ENCODE measurements at regions not wholly inside any gene's neighbourhood (a gene's known extent, or its start where the extent isn't known, plus 50 kb on each side); places are given as distances from the start of the nearest gene placed in this dataset.

DNA sequence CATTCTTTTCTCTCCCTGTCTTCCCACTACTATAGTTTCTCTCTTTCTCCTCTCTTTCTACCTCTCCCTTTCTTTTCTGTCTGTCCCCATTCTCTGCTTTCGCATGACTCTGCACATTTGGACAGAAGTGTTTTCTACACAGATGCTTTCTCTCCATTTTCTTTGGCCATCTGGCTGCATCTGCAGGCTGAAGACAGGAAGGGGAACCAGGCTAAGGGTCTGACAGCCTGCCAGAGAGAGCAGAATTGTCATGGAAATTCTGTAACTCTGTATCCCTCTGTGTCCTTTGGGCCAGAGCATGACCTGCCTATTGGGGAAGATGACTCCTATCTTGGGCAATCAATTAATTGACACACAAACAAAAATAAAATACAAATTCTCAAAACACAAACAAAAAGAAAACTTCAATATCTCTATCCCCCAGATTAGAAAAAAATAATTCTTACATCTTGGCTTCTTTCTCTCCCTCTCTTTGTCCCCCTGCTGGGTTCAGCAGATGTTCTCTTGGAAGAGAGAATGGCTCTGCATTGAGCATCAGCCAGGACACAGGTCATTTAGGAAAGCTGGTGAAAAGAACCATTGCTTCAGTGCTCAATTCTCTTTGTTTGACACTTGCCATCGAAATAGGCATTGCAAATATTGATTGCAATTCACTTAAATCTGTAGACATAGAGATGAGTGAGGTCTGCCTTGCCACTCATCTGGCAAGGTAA, 415.9 kb upstream of the KLF4 start:
- no peak overlapping the region for H3K4me2 ChIP-seq (ENCODE audit: low read length)
- CTCF ChIA-PET: no interaction called here
- H3K4me1 ChIP-seq (ENCODE audit: control insufficient read depth in 1 of 2, insufficient read depth in 2 of 2, low read length in 2 of 2): no peaks in the 10 kb centered on the region
- POLR2A ChIA-PET: no interaction called here
- H3K79me2 ChIP-seq (ENCODE audit: insufficient read depth, low read length): no peaks in the 10 kb centered on the region
- no peak for ATAC-seq
- H3K36me3 ChIP-seq (ENCODE audit: control insufficient read depth in 1 of 2, insufficient read depth in 2 of 2, low read length in 2 of 2): no peaks in the 10 kb centered on the region
- no peaks in the 10 kb centered on the region for H3K9me3 ChIP-seq (ENCODE audit: control insufficient read depth in 1 of 2, insufficient read depth in 1 of 2, low read depth in 1 of 2, low read length in 2 of 2)
- BruUV-seq (replicated peaks): no TSS peak
- H2AFZ ChIP-seq (ENCODE audit: low read depth, low read length, poor library complexity, severe bottlenecking): no peak overlapping the region
- H3K4me3 ChIP-seq (replicated peaks in 1 of 2; ENCODE audit: low read depth in 1 of 2, low read length in 2 of 2): no peak overlapping the region
- intact Hi-C loops (cut with micrococcal nuclease): no loop called here
- no peak for DNase-seq (ENCODE audit: low read depth, low spot score)
- TF ChIP-seq, protein P1, sequence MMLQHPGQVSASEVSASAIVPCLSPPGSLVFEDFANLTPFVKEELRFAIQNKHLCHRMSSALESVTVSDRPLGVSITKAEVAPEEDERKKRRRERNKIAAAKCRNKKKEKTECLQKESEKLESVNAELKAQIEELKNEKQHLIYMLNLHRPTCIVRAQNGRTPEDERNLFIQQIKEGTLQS (IDR thresholded peaks at IDR 0.05): no peak
- no peak for TF ChIP-seq POLR2A (IDR thresholded peaks at IDR 0.05; ENCODE audit: borderline replicate concordance, extremely low read depth, insufficient read depth, insufficient read length)
- no peak for TF ChIP-seq ZNF274 (IDR thresholded peaks at IDR 0.05; ENCODE audit: low read depth, low read length)
- TF ChIP-seq, protein P2, sequence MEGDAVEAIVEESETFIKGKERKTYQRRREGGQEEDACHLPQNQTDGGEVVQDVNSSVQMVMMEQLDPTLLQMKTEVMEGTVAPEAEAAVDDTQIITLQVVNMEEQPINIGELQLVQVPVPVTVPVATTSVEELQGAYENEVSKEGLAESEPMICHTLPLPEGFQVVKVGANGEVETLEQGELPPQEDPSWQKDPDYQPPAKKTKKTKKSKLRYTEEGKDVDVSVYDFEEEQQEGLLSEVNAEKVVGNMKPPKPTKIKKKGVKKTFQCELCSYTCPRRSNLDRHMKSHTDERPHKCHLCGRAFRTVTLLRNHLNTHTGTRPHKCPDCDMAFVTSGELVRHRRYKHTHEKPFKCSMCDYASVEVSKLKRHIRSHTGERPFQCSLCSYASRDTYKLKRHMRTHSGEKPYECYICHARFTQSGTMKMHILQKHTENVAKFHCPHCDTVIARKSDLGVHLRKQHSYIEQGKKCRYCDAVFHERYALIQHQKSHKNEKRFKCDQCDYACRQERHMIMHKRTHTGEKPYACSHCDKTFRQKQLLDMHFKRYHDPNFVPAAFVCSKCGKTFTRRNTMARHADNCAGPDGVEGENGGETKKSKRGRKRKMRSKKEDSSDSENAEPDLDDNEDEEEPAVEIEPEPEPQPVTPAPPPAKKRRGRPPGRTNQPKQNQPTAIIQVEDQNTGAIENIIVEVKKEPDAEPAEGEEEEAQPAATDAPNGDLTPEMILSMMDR (IDR thresholded peaks at IDR 0.05 in 2 of 3, conservative IDR thresholded peaks at IDR 0.05 in 1 of 3; ENCODE audit: borderline replicate concordance in 1 of 3, insufficient read depth in 1 of 3, low read depth in 2 of 3, low read length in 2 of 3): no peak
- TF ChIP-seq TCF7L2 (IDR thresholded peaks at IDR 0.05; ENCODE audit: borderline replicate concordance, extremely low read depth, insufficient read depth, insufficient read length): no peak
- RAD21 ChIA-PET (ENCODE audit: low non-redundant PET in 1 of 2, low total read pairs in 2 of 2, uncharacterized antibody in 2 of 2, unreplicated experiment in 2 of 2): no interaction called here
- H4K20me1 ChIP-seq (ENCODE audit: insufficient read depth): no peaks in the 10 kb centered on the region
- no peaks in the 10 kb centered on the region for H3K27me3 ChIP-seq (ENCODE audit: insufficient read depth, low read length)
- H3K9me2 ChIP-seq (ENCODE audit: insufficient read depth): no peaks in the 10 kb centered on the region
- H3K27ac ChIP-seq (ENCODE audit: low read depth, low read length): no peak overlapping the region
- H3K9ac ChIP-seq (ENCODE audit: low read length): no peak overlapping the region

DNA sequence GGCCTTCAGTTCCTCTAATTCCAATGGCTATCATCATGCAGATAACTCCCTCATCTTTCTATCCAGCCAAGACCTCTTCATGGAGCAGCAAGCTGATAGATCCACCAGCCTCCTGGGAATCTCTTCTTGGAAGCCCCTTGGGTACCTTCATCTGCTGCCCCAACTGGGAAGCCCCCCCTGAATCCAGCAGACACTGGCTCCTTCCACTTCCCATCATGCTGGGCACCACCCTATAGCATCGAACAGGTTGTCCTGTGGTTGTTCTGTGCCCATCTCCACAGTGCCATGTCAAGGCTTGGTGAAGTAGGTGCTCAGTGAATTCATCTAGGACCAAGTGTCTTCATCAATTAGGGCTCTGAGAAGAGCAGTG, 410.4 kb upstream of the KLF4 start:
- H3K27ac ChIP-seq (ENCODE audit: low read depth, low read length): no peak overlapping the region
- no TSS peak for BruUV-seq (replicated peaks)
- H3K4me1 ChIP-seq (ENCODE audit: control insufficient read depth in 1 of 2, insufficient read depth in 2 of 2, low read length in 2 of 2): no peaks in the 10 kb centered on the region
- no peaks in the 10 kb centered on the region for H3K9me3 ChIP-seq (ENCODE audit: control insufficient read depth in 1 of 2, insufficient read depth in 1 of 2, low read depth in 1 of 2, low read length in 2 of 2)
- no peaks in the 10 kb centered on the region for H3K79me2 ChIP-seq (ENCODE audit: insufficient read depth, low read length)
- no peaks in the 10 kb centered on the region for H3K9me2 ChIP-seq (ENCODE audit: insufficient read depth)
- no peaks in the 10 kb centered on the region for H3K36me3 ChIP-seq (ENCODE audit: control insufficient read depth in 1 of 2, insufficient read depth in 2 of 2, low read length in 2 of 2)
- ChIA-PET CTCF (no interaction called here), RAD21 (ENCODE audit: low non-redundant PET in 1 of 2, low total read pairs in 2 of 2, uncharacterized antibody in 2 of 2, unreplicated experiment in 2 of 2) (no interaction called here), POLR2A (no interaction called here)
- H3K4me2 ChIP-seq (ENCODE audit: low read length): no peak overlapping the region
- no peak overlapping the region for H2AFZ ChIP-seq (ENCODE audit: low read depth, low read length, poor library complexity, severe bottlenecking)
- no peaks in the 10 kb centered on the region for H4K20me1 ChIP-seq (ENCODE audit: insufficient read depth)
- H3K27me3 ChIP-seq (ENCODE audit: insufficient read depth, low read length): no peaks in the 10 kb centered on the region
- ATAC-seq: no peak
- H3K4me3 ChIP-seq (replicated peaks in 1 of 2; ENCODE audit: low read depth in 1 of 2, low read length in 2 of 2): no peak overlapping the region
- intact Hi-C loops (cut with micrococcal nuclease): no loop called here
- DNase-seq (ENCODE audit: low read depth, low spot score): no peak
- H3K9ac ChIP-seq (ENCODE audit: low read length): no peak overlapping the region
- TF ChIP-seq, protein P3, sequence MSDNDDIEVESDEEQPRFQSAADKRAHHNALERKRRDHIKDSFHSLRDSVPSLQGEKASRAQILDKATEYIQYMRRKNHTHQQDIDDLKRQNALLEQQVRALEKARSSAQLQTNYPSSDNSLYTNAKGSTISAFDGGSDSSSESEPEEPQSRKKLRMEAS (IDR thresholded peaks at IDR 0.05): no peak
- TF ChIP-seq JUND (IDR thresholded peaks at IDR 0.05): no peak
- TF ChIP-seq EZH2 (IDR thresholded peaks at IDR 0.05): no peak
- no peak for TF ChIP-seq SIN3A (IDR thresholded peaks at IDR 0.05; ENCODE audit: low read depth)
- no peak for TF ChIP-seq ELF1 (IDR thresholded peaks at IDR 0.05; ENCODE audit: borderline replicate concordance, low read depth)
- TF ChIP-seq ZFX (IDR thresholded peaks at IDR 0.05): no peak
- no peak for TF ChIP-seq SP1 (IDR thresholded peaks at IDR 0.05; ENCODE audit: low read depth)
- TF ChIP-seq CBX3 (IDR thresholded peaks at IDR 0.05; ENCODE audit: low read depth): no peak
- TF ChIP-seq, protein P2 (IDR thresholded peaks at IDR 0.05 in 2 of 3, conservative IDR thresholded peaks at IDR 0.05 in 1 of 3; ENCODE audit: borderline replicate concordance in 1 of 3, insufficient read depth in 1 of 3, low read depth in 2 of 3, low read length in 2 of 3): no peak

Data from HCT116 (cell line).